Testis (tissue), 2 donors: ENCODE measurements at regions not wholly inside any gene's neighbourhood (a gene's known extent, or its start where the extent isn't known, plus 50 kb on each side); places are given as distances from the start of the nearest gene placed in this dataset.

Experiments used
- DNase-seq: peaks from one replicate; pipeline ENCODE4 v3.0.0-alpha.2; 2019
- H3K27ac ChIP-seq, 2 donors: fragments of 200-600 bp; sonication (generic); one replicate each; pipeline ENCODE4 v1.5.1; 2019
- H3K27me3 ChIP-seq: fragments of 200-600 bp; sonication (generic); one replicate; pipeline ENCODE4 v1.5.1; 2019
- H3K36me3 ChIP-seq: fragments of 200-600 bp; sonication (generic); one replicate; pipeline ENCODE4 v1.5.1; 2017; ENCODE audit warnings: low read depth; ENCODE audit errors: missing control alignments
- H3K4me1 ChIP-seq: fragments of 200-600 bp; sonication (generic); one replicate; pipeline ENCODE4 v1.5.1; 2019
- H3K4me3 ChIP-seq, 2 donors: fragments of 200-600 bp; sonication (generic); one replicate each; pipeline ENCODE4 v1.5.1; 2017 to 2019
- H3K9me3 ChIP-seq: fragments of 200-600 bp; sonication (generic); one replicate; pipeline ENCODE4 v1.5.1; 2017
- POLR2A ChIP-seq: fragments of 450-650 bp; IDR thresholded peaks from one replicate; pipeline ENCODE4 v1.6.1; 2017; ENCODE audit warnings: antibody characterized with exemption, mild to moderate bottlenecking, moderate library complexity
- WGBS, 2 donors: methylation state at CpG; one replicate each; pipeline ENCODE4 v1.1.5; 2018; 5-methylcytosine and 5-hydroxymethylcytosine counted together
- intact Hi-C: fragments of 100-400 bp; cut with DNase I; formaldehyde crosslinking; loops from one replicate; pipeline ENCODE4 v1.15.1; 2023; ENCODE audit warnings: low total_unique reads
- TF ChIP-seq, protein P1 (sequence below), 3 experiments: fragments of 450-650 bp in 2 of 3; fragments of 200-600 bp in 1 of 3; sonication (generic) in 1 of 3; IDR thresholded peaks; one replicate each; pipeline ENCODE4 v1.5.1; 2016 to 2019; ENCODE audit warnings: antibody characterized with exemption in 3 of 3, mild to moderate bottlenecking in 2 of 3, moderate library complexity in 1 of 3

DNA sequence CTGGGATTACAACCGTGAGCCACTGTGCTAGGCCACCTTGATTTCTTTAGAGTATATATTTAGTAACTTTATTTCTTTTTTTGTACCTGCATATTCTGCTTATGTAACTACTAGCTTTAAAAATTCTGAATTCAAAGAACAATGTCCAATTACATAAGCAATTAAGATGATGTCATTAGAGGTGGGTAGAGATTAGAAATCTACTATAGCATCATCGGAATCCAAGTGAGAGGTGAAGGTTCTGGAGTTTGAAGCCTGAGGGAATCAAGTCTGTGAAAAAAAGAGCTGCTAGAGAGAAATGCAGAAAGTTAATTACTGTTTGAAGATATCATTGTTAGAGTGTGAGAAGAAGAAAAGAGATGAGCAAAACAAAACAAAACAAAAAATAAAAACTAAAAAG is 79.0 kb upstream of the ENPEP start:
- H3K27ac ChIP-seq: no peak overlapping the region
- intact Hi-C loops: no loop called here
- no peaks in the 10 kb centered on the region for H3K9me3 ChIP-seq
- no peaks in the 10 kb centered on the region for H3K27me3 ChIP-seq
- DNase-seq: no peak
- H3K36me3 ChIP-seq: no peaks in the 10 kb centered on the region
- TF ChIP-seq, protein P1, sequence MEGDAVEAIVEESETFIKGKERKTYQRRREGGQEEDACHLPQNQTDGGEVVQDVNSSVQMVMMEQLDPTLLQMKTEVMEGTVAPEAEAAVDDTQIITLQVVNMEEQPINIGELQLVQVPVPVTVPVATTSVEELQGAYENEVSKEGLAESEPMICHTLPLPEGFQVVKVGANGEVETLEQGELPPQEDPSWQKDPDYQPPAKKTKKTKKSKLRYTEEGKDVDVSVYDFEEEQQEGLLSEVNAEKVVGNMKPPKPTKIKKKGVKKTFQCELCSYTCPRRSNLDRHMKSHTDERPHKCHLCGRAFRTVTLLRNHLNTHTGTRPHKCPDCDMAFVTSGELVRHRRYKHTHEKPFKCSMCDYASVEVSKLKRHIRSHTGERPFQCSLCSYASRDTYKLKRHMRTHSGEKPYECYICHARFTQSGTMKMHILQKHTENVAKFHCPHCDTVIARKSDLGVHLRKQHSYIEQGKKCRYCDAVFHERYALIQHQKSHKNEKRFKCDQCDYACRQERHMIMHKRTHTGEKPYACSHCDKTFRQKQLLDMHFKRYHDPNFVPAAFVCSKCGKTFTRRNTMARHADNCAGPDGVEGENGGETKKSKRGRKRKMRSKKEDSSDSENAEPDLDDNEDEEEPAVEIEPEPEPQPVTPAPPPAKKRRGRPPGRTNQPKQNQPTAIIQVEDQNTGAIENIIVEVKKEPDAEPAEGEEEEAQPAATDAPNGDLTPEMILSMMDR (IDR thresholded peaks at IDR 0.05): no peak
- TF ChIP-seq POLR2A: no peak
- H3K4me3 ChIP-seq: no peak overlapping the region
- no peaks in the 10 kb centered on the region for H3K4me1 ChIP-seq
- 94 to 95% methylated on average over 2 of the region's 2 CpGs for WGBS, 2 donors

DNA sequence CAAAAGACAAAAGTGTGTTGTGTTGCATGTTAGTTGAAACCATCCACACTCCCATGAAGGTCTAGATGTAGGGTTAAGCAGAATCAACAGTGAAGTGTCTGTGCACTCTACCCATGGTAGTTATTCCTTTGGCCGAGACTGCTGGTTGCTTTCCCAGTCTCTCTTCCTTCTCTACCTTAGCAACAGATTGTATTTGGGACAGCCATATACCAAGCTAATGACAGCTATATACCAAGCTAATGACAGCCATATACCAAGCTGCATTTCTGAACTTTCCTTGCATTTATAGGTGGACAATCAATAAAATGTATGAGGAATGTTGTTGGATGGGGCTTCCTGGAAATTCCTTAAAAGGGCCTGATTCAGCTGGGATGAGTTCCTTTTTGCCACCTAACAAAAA is 80.5 kb upstream of the ENPEP start:
- Histone ChIP-seq H3K27ac (no peak overlapping the region), H3K4me3 (no peak overlapping the region), H3K4me1 (no peaks in the 10 kb centered on the region), H3K36me3 (no peaks in the 10 kb centered on the region), H3K9me3 (no peaks in the 10 kb centered on the region), H3K27me3 (no peaks in the 10 kb centered on the region)
- TF ChIP-seq, protein P1 (IDR thresholded peaks at IDR 0.05): no peak
- no peak for TF ChIP-seq POLR2A
- 90 to 97% methylated on average over 1 of the region's 1 CpG for WGBS, 2 donors
- DNase-seq: no peak
- intact Hi-C loops: no loop called here

DNA sequence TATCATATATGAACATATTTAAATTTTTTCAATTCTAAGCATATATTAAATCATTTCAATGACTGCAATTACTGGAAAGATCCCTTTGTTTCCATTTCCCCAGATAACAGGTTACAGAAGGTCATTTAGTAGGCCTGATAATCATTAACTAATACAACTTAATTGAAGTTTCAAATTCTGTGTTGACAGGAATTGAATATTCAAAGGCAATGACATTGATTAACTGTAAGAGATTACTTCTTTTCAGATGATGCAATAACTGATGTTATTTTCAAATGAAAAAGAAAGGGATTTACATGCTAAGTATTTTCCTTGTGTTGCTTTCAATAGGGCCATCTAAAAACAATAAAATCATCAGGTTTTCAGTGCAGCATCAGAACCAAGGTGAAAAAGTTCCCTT is 81.1 kb upstream of the ENPEP start:
- Histone ChIP-seq H3K4me3 (no peak overlapping the region), H3K36me3 (no peaks in the 10 kb centered on the region)

DNA sequence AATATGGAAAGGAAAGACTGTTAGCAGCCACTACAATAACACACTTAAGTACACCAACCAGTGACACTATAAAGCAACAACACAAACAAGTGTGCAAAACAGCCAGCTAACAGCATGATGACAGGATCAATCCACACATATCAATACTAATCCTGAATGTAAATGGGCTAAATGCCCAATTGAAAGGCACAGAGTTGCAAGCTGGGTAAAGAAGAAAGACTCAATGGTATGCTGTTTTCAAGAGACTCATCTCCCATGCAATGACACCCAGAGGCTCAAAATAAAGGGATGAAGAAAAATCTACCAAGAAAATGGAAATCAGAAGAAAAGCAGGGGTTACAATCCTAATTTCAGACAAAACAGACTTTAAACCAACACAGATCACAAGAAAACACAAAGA is 94.2 kb upstream of the ENPEP start:
- H3K27me3 ChIP-seq: no peaks in the 10 kb centered on the region
- DNase-seq: no peak
- no peaks in the 10 kb centered on the region for H3K9me3 ChIP-seq
- H3K36me3 ChIP-seq: no peaks in the 10 kb centered on the region
- no peaks in the 10 kb centered on the region for H3K4me1 ChIP-seq
- no peak overlapping the region for H3K4me3 ChIP-seq
- no peak overlapping the region for H3K27ac ChIP-seq
- intact Hi-C loops: no loop called here
- TF ChIP-seq, protein P1 (IDR thresholded peaks at IDR 0.05): no peak
- TF ChIP-seq POLR2A: no peak

More for the DNA sequence above, 81.1 kb upstream of the ENPEP start:
- Histone ChIP-seq H3K27ac (no peak overlapping the region), H3K4me1 (no peaks in the 10 kb centered on the region), H3K27me3 (no peaks in the 10 kb centered on the region), H3K9me3 (no peaks in the 10 kb centered on the region)
- no peak for TF ChIP-seq POLR2A
- intact Hi-C loops: no loop called here
- DNase-seq: no peak

DNA sequence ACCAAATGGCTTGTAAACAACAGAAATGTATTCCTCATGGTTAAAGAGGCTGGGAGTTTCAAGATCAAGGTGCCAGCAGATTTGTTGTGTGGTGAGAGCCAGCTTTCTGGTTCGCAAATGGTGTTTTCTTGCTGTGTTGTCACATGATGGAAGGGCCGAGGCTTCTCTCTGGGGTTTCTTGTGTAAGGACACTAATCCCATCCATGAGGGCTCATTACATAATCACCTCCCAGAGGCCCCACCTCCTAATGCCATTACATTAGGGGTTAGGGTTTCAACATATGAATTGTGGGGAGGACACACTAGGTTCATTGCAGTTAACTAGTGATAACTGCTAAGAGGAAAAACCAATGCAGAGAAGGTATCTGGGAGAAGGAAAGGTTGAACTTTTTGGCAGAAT is 103.5 kb upstream of the ENPEP start:
- no peaks in the 10 kb centered on the region for H3K4me1 ChIP-seq
- no peak overlapping the region for H3K27ac ChIP-seq
- H3K9me3 ChIP-seq: no peaks in the 10 kb centered on the region
- no peaks in the 10 kb centered on the region for H3K36me3 ChIP-seq
- intact Hi-C loops: no loop called here
- TF ChIP-seq POLR2A: no peak
- TF ChIP-seq, protein P1 (IDR thresholded peaks at IDR 0.05): no peak
- 75 to 86% methylated on average over 2 of the region's 2 CpGs for WGBS, 2 donors
- H3K27me3 ChIP-seq: no peaks in the 10 kb centered on the region
- H3K4me3 ChIP-seq: no peak overlapping the region
- no peak for DNase-seq
